MCF 10A (cell line): ENCODE measurements at regions not wholly inside any gene's neighbourhood (a gene's known extent, or its start where the extent isn't known, plus 50 kb on each side); places are given as distances from the start of the nearest gene placed in this dataset.

Experiments
- BruUV-seq: library from RNA; stranded (reverse); fragments of 400-500 nt; replicated peaks from 2 replicates; lab custom pipeline; 2021; lab: Mats Ljungman, UMichigan
- CTCF ChIA-PET: fragments of 300-600 bp; sonication (Branson Sonifier 250); formaldehyde crosslinking; extraction: SDS; loops from one replicate; lab custom pipeline; 2021; ENCODE audit warnings: antibody characterized with exemption, inconsistent platforms; lab: Yijun Ruan, JAX
- POLR2A ChIA-PET: fragments of 300-600, 350-650 bp; sonication (Branson Sonifier 250); formaldehyde crosslinking; extraction: SDS; loops from one replicate; lab custom pipeline; 2020; ENCODE audit warnings: antibody characterized with exemption, inconsistent platforms; lab: Yijun Ruan, JAX
- DNase-seq: peaks from one replicate; pipeline ENCODE4 v3.0.0-alpha.2; 2018; ENCODE audit not compliant: unreplicated experiment
- H3K27ac Mint-ChIP-seq: one replicate; pipeline ENCODE4 v1.8.0; 2022; ENCODE audit warnings: mild to moderate bottlenecking, low read depth, mixed read lengths; ENCODE audit not compliant: unreplicated experiment
- H3K27me3 Mint-ChIP-seq: one replicate; pipeline ENCODE4 v1.8.0; 2022; ENCODE audit warnings: mixed read lengths; ENCODE audit not compliant: insufficient read depth, unreplicated experiment
- H3K36me3 Mint-ChIP-seq: one replicate; pipeline ENCODE4 v1.8.0; 2022; ENCODE audit warnings: mild to moderate bottlenecking, moderate library complexity, mixed read lengths; ENCODE audit not compliant: insufficient read depth, unreplicated experiment
- H3K4me1 Mint-ChIP-seq: one replicate; pipeline ENCODE4 v1.8.0; 2022; ENCODE audit warnings: mixed read lengths; ENCODE audit not compliant: insufficient read depth, unreplicated experiment
- H3K4me3 Mint-ChIP-seq: one replicate; pipeline ENCODE4 v1.8.0; 2022; ENCODE audit warnings: mild to moderate bottlenecking, moderate library complexity, mixed read lengths; ENCODE audit not compliant: unreplicated experiment
- H3K9me3 Mint-ChIP-seq: one replicate; pipeline ENCODE4 v1.8.0; 2022; ENCODE audit warnings: mixed read lengths; ENCODE audit not compliant: unreplicated experiment
- intact Hi-C: fragments of 100-400 bp; cut with micrococcal nuclease; formaldehyde crosslinking; loops from 2 replicates; pipeline ENCODE4 v1.14.1; 2022
- TF ChIP-seq, protein P1 (sequence below): fragments of 200-600 bp; IDR thresholded peaks from one replicate; pipeline ENCODE4 v1.8.0; 2022; ENCODE audit warnings: antibody characterized with exemption, mild to moderate bottlenecking; ENCODE audit not compliant: unreplicated experiment

DNA sequence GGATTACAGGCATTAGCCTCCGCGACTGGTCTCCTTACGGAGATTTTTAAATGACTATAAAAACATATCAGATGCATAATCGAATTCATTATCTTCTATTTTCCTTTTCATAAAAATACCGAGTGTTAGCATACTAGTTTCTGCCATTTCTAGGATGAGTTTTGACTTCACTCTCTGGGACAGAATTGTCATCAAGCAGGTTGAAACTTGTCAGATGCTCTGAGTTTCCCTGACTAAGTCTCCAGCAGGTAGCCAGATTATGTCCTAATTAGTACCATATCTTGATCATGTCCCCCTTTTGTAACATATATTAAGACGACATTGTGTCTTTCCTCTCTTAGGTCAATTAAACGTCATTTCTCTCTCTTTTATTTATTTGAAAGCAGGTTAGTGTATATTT lies 103.5 kb upstream of the RASSF8 start:
- ChIA-PET POLR2A (no interaction called here), CTCF (interaction anchor here (0.7 kb wide), 1 partner anchor 145 kb away, joined by 3 read pairs; no protein-coding TSS in a partner anchor)
- no peaks in the 10 kb centered on the region for H3K9me3 Mint-ChIP-seq
- TF ChIP-seq, protein P1, sequence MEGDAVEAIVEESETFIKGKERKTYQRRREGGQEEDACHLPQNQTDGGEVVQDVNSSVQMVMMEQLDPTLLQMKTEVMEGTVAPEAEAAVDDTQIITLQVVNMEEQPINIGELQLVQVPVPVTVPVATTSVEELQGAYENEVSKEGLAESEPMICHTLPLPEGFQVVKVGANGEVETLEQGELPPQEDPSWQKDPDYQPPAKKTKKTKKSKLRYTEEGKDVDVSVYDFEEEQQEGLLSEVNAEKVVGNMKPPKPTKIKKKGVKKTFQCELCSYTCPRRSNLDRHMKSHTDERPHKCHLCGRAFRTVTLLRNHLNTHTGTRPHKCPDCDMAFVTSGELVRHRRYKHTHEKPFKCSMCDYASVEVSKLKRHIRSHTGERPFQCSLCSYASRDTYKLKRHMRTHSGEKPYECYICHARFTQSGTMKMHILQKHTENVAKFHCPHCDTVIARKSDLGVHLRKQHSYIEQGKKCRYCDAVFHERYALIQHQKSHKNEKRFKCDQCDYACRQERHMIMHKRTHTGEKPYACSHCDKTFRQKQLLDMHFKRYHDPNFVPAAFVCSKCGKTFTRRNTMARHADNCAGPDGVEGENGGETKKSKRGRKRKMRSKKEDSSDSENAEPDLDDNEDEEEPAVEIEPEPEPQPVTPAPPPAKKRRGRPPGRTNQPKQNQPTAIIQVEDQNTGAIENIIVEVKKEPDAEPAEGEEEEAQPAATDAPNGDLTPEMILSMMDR, result no peak
- no peak overlapping the region for H3K4me3 Mint-ChIP-seq
- no peaks in the 10 kb centered on the region for H3K36me3 Mint-ChIP-seq
- no peak overlapping the region for H3K27ac Mint-ChIP-seq
- H3K27me3 Mint-ChIP-seq, result no peaks in the 10 kb centered on the region
- intact Hi-C loops, result no loop called here
- no TSS peak for BruUV-seq
- H3K4me1 Mint-ChIP-seq, result peaks cover 19% of the 10 kb centered on the region
- DNase-seq, result no peak

DNA sequence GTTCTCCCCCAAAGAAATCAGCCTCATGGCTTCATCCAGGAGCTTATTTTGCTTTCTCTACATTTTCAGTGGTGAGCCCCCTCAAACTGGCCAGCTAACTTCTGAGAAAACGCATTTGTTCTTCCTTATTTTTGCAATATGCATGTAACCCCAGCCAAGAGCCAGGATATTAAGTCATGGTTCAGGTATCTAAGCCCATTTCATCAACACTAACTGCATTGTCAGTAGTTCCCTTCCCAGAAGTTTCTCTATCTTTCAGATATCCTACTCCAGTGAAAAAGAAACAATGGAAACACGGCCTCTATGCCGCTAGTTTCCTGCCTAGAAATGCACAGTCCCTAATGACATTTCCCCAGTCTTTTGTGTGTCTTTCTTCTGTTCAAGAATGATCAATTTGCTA lies 102.8 kb upstream of the RASSF8 start:
- intact Hi-C loops, result no loop called here
- TF ChIP-seq, protein P1, result no peak
- DNase-seq, result no peak
- H3K9me3 Mint-ChIP-seq, result no peaks in the 10 kb centered on the region
- ChIA-PET CTCF (no interaction called here), POLR2A (interaction anchor here (0.6 to 0.7 kb wide), 2 partner anchors 16 to 1769 kb away, joined by 3 read pairs; no protein-coding TSS in a partner anchor)
- peaks cover 20% of the 10 kb centered on the region for H3K4me1 Mint-ChIP-seq
- no peaks in the 10 kb centered on the region for H3K36me3 Mint-ChIP-seq
- H3K27ac Mint-ChIP-seq, result no peak overlapping the region
- no peaks in the 10 kb centered on the region for H3K27me3 Mint-ChIP-seq
- H3K4me3 Mint-ChIP-seq, result no peak overlapping the region
- BruUV-seq, result no TSS peak

DNA sequence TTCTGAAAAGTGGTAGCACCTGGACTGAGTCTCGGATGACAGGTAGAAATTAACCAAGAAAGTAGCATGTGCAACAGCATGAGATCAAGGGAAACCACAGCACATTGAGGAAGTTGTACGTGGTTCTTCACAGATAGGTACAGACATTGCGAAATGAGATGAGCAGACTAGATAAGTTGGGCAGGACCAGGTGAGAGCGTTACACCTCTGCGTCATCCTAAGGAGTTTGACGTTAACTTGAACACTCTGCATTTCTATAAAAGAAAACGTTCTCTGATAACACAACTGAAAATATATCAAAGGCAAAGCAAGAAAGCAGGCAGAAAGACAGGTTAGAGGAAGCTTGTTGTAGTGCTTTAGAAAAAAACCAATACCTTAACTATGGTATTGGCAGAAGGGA lies 98.5 kb upstream of the RASSF8 start:
- Mint-ChIP-seq H3K27me3 (no peaks in the 10 kb centered on the region), H3K9me3 (no peaks in the 10 kb centered on the region), H3K4me3 (no peak overlapping the region), H3K36me3 (no peaks in the 10 kb centered on the region), H3K27ac (no peak overlapping the region), H3K4me1 (peaks cover 14% of the 10 kb centered on the region)
- ChIA-PET CTCF (no interaction called here), POLR2A (no interaction called here)
- intact Hi-C loops, result no loop called here
- peak; percentile 5 for DNase-seq
- TF ChIP-seq, protein P1, result no peak
- BruUV-seq, result no TSS peak

DNA sequence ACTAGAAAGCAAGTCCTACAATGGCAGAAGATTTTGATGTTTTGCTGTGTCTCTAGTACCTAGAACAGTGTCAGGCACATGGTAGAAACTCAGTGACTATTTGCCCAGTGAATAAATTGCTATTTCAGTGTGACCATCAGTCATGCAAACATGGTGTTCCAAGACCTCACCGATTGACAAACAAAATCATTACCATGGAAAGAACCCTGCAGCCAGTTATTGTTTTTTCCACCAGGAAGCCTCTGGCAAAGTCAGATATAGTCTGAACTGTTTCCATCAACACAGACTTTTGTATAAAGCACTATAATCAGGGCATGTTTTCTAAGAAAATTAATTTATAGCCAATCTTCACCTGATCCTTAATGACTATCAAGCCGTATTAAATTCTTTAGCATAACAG lies 97.3 kb upstream of the RASSF8 start:
- ChIA-PET POLR2A (no interaction called here), CTCF (interaction anchor here (0.6 to 0.8 kb wide), 2 partner anchors 18 to 1023 kb away, joined by 3 to 4 read pairs; no protein-coding TSS in a partner anchor)
- intact Hi-C loops, result no loop called here
- H3K4me1 Mint-ChIP-seq, result peaks cover 5% of the 10 kb centered on the region
- H3K9me3 Mint-ChIP-seq, result no peaks in the 10 kb centered on the region
- no peaks in the 10 kb centered on the region for H3K27me3 Mint-ChIP-seq
- H3K4me3 Mint-ChIP-seq, result no peak overlapping the region
- H3K27ac Mint-ChIP-seq, result no peak overlapping the region
- DNase-seq, result no peak
- no peaks in the 10 kb centered on the region for H3K36me3 Mint-ChIP-seq
- no TSS peak for BruUV-seq
- TF ChIP-seq, protein P1, result no peak
